ENCODE measurements at regions not wholly inside any gene's neighbourhood (a gene's known extent, or its start where the extent isn't known, plus 50 kb on each side); places are given as distances from the start of the nearest gene placed in this dataset.

GRCh38 chr3:153426803-153427202, 264.8 kb downstream of the RAP2B start:
- TF ChIP-seq CTCF (IDR thresholded peaks at IDR 0.05): no peak
- TF ChIP-seq EZH2 (IDR thresholded peaks at IDR 0.05): no peak
- no peak for TF ChIP-seq EZH2phosphoT487 (IDR thresholded peaks at IDR 0.05)
